ENCODE measurements at regions not wholly inside any gene's neighbourhood (a gene's known extent, or its start where the extent isn't known, plus 50 kb on each side); places are given as distances from the start of the nearest gene placed in this dataset.

GRCh38 chr3:132187746-132188145 lies 129.5 kb upstream of the ACP3 start:
- WGBS: 82% methylated on average over 2 of the region's 2 CpGs
- no peak for ATAC-seq
- no peak for DNase-seq
- no peak overlapping the region for H3K4me3 ChIP-seq (ENCODE audit: low read length)
- no peaks in the 10 kb centered on the region for H3K4me1 ChIP-seq (ENCODE audit: control insufficient read depth, insufficient read depth, low read length)
- intact Hi-C loops (cut with DNase I): loop anchor here in 1 of 4 donors (10.0 kb wide), 1 partner anchor 153 kb away; the partner anchor contains the start of gene CPNE4
- no peaks in the 10 kb centered on the region for H3K27me3 ChIP-seq (ENCODE audit: control insufficient read depth, insufficient read depth)
- no peak overlapping the region for H3K27ac ChIP-seq (ENCODE audit: low read length)
- no peaks in the 10 kb centered on the region for H3K9me3 ChIP-seq (ENCODE audit: control insufficient read depth, low read length)

DNA sequence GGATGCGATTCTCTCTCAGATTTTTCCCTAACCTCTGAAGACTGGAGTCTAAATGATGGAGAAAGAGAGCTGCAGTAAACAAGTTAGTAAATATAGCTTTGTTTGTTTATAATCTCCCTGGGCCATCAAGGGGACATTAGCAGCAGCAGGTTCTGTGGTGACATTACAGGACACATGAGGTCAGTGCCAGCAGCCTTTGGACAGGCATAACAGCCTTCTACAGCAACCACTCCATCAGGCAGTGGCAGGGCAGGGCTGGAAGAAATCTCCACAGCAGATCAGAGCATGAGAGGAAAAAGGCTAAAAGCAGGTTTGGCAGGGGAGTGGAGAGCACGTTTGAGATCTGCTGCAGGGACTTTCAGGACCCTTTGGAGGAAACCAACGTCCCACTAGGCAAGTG lies 127.6 kb upstream of the ACP3 start:
- no peaks in the 10 kb centered on the region for H3K9me3 ChIP-seq (ENCODE audit: control insufficient read depth, low read length)
- no peaks in the 10 kb centered on the region for H3K27me3 ChIP-seq (ENCODE audit: control insufficient read depth, insufficient read depth)
- no peak overlapping the region for H3K4me3 ChIP-seq (ENCODE audit: low read length)
- 36% methylated on average over 3 of the region's 3 CpGs for WGBS
- no peaks in the 10 kb centered on the region for H3K4me1 ChIP-seq (ENCODE audit: control insufficient read depth, insufficient read depth, low read length)
- DNase-seq (no peak), ATAC-seq (no peak)
- H3K27ac ChIP-seq (ENCODE audit: low read length): no peak overlapping the region
- intact Hi-C loops (cut with DNase I): loop anchor here in 1 of 4 donors (10.0 kb wide), 1 partner anchor 155 kb away; the partner anchor contains the start of gene CPNE4

- intact Hi-C loops (cut with DNase I): no loop called here
- Histone ChIP-seq H3K9me3 (ENCODE audit: control insufficient read depth, low read length) (no peaks in the 10 kb centered on the region), H3K4me1 (ENCODE audit: control insufficient read depth, insufficient read depth, low read length) (no peaks in the 10 kb centered on the region), H3K4me3 (ENCODE audit: low read length) (no peak overlapping the region), H3K27me3 (ENCODE audit: control insufficient read depth, insufficient read depth) (no peaks in the 10 kb centered on the region), H3K27ac (ENCODE audit: low read length) (no peak overlapping the region)
- no peak for DNase-seq
- ATAC-seq: no peak
- 53% methylated on average over 1 of the region's 1 CpG for WGBS
Observed at GRCh38 chr3:132196113-132196512, 121.1 kb upstream of the ACP3 start.

- no peaks in the 10 kb centered on the region for H3K4me1 ChIP-seq (ENCODE audit: control insufficient read depth, insufficient read depth, low read length)
- intact Hi-C loops (cut with DNase I): no loop called here
- no peak overlapping the region for H3K4me3 ChIP-seq (ENCODE audit: low read length)
- H3K27ac ChIP-seq (ENCODE audit: low read length): no peak overlapping the region
- DNase-seq: no peak
- no peaks in the 10 kb centered on the region for H3K9me3 ChIP-seq (ENCODE audit: control insufficient read depth, low read length)
- no peak for ATAC-seq
- H3K27me3 ChIP-seq (ENCODE audit: control insufficient read depth, insufficient read depth): no peaks in the 10 kb centered on the region
Observed at GRCh38 chr3:132198516-132198915, 118.7 kb upstream of the ACP3 start.

DNA sequence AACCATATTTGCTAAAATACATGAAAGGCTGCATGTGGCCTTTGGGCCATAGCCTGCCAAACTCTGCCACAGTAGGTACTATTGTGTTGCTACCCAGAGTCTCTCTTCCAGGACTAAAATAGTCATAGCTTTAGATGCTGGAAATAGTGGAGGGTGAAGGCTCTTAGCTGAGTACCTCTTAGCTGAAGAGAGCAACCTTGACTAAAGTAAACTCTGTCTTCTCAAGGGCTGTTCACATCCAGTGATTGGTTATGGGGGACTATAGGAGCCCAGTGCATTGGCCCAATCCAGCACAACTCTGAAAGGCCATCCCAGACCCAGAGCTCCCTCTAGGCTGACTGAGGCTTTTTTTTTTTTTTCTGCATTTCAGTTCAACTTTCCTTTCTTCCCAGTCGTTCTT lies 117.8 kb upstream of the ACP3 start:
- intact Hi-C loops (cut with DNase I): no loop called here
- WGBS: 64% methylated on average over 1 of the region's 1 CpG
- H3K4me1 ChIP-seq (ENCODE audit: control insufficient read depth, insufficient read depth, low read length): no peaks in the 10 kb centered on the region
- ATAC-seq: no peak
- no peak for DNase-seq
- H3K27ac ChIP-seq (ENCODE audit: low read length): no peak overlapping the region
- H3K9me3 ChIP-seq (ENCODE audit: control insufficient read depth, low read length): no peaks in the 10 kb centered on the region
- H3K27me3 ChIP-seq (ENCODE audit: control insufficient read depth, insufficient read depth): no peaks in the 10 kb centered on the region
- no peak overlapping the region for H3K4me3 ChIP-seq (ENCODE audit: low read length)

GRCh38 chr3:132202586-132202985 lies 114.6 kb upstream of the ACP3 start:
- Histone ChIP-seq H3K27ac (ENCODE audit: low read length) (no peak overlapping the region), H3K27me3 (ENCODE audit: control insufficient read depth, insufficient read depth) (no peaks in the 10 kb centered on the region), H3K4me1 (ENCODE audit: control insufficient read depth, insufficient read depth, low read length) (no peaks in the 10 kb centered on the region), H3K4me3 (ENCODE audit: low read length) (no peak overlapping the region), H3K9me3 (ENCODE audit: control insufficient read depth, low read length) (peaks cover 3% of the 10 kb centered on the region)
- intact Hi-C loops (cut with DNase I): no loop called here
- DNase-seq (no peak), ATAC-seq (no peak)
- 97% methylated on average over 3 of the region's 3 CpGs for WGBS

DNA sequence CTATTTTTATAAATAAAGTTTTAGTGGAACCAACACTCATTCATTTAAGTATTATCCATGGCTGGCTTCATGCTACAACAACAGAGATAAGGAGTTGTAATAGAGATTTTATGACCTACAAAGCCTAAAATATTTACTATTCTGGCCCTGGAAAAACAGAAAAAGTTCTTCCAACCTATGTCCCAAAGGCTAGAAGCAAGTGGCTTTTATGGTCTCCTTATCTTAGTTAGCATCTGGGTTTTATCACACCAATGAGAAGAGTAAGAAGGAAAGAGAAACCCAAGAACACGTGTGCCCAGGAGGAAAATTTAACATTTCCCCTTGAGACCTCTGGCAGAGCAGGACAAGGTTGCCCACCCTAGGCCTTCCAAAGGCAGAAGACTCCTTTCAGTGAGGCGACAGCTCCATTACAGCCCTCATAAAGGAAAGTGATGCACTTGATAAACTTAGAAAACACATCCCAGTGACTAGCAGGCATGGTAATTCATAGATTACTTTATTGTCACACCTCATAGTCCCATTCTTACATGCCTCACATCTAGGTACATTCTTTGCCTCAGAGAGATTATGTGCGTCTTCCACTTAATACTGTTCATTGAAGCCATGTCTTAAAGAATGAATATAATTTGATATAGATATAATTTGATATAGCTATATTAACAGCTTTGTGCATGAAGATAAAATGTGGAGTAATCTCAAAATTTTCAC lies 113.2 kb upstream of the ACP3 start:
- Histone ChIP-seq H3K27me3 (ENCODE audit: control insufficient read depth, insufficient read depth) (no peaks in the 10 kb centered on the region), H3K4me3 (ENCODE audit: low read length) (no peak overlapping the region), H3K9me3 (ENCODE audit: control insufficient read depth, low read length) (peaks cover 3% of the 10 kb centered on the region), H3K4me1 (ENCODE audit: control insufficient read depth, insufficient read depth, low read length) (no peaks in the 10 kb centered on the region), H3K27ac (ENCODE audit: low read length) (no peak overlapping the region)
- WGBS: 82% methylated on average over 3 of the region's 3 CpGs
- intact Hi-C loops (cut with DNase I): no loop called here
- DNase-seq (no peak), ATAC-seq (no peak)

GRCh38 chr3:132205609-132206008 lies 111.6 kb upstream of the ACP3 start:
- Histone ChIP-seq H3K27ac (ENCODE audit: low read length) (no peak overlapping the region), H3K9me3 (ENCODE audit: control insufficient read depth, low read length) (peaks cover 3% of the 10 kb centered on the region), H3K4me3 (ENCODE audit: low read length) (no peak overlapping the region), H3K27me3 (ENCODE audit: control insufficient read depth, insufficient read depth) (no peaks in the 10 kb centered on the region), H3K4me1 (ENCODE audit: control insufficient read depth, insufficient read depth, low read length) (no peaks in the 10 kb centered on the region)
- no peak for ATAC-seq
- no peak for DNase-seq
- intact Hi-C loops (cut with DNase I): no loop called here

- Histone ChIP-seq H3K4me3 (ENCODE audit: low read length) (no peak overlapping the region), H3K4me1 (ENCODE audit: control insufficient read depth, insufficient read depth, low read length) (no peaks in the 10 kb centered on the region), H3K9me3 (ENCODE audit: control insufficient read depth, low read length) (peaks cover 2% of the 10 kb centered on the region), H3K27ac (ENCODE audit: low read length) (no peak overlapping the region), H3K27me3 (ENCODE audit: control insufficient read depth, insufficient read depth) (no peaks in the 10 kb centered on the region)
- ATAC-seq (no peak), DNase-seq (no peak)
- intact Hi-C loops (cut with DNase I): no loop called here
Observed at GRCh38 chr3:132209855-132210254, 107.4 kb upstream of the ACP3 start.

DNA sequence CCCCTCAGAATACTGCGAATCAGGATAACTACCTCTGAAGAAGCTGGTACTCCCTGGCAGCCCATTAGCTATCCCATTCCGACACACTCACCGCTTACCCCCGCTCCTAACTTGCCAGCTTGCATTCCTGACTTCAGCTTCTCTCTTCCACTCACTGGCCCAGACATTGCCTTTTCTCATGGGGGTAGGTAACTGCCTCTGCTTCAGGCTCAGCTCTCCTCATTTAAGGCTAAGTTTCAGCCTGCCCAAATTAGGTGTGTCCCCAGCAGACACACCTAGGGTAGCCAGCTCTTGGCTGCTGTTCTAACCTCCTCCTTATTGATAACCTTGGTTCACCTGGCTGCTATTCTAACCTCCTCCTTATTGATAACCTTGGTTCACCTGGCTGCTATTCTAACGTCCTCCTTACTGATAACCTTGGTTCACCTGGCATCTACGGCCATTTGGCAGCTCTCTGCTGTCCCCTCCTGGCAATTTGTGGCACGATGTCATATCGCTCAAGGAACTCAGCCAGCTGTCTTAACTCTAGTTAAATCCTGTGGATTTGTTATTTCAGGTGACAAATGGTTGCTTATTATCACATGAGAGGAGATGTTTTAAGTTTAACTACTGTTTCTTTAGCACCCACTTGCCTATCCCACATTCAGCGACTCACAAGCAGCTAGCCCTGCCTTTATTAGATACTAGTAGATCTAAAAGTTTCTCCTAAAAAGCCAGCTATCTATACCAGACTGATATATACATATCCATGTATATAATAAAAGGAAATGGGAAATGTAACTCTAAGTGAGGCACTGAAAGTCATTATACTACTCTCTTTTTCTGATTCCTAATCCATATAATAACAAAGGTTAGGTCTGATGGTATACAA lies 106.5 kb upstream of the ACP3 start:
- no peak for DNase-seq
- no peak overlapping the region for H3K27ac ChIP-seq (ENCODE audit: low read length)
- H3K4me3 ChIP-seq (ENCODE audit: low read length): no peak overlapping the region
- intact Hi-C loops (cut with DNase I): no loop called here
- H3K4me1 ChIP-seq (ENCODE audit: control insufficient read depth, insufficient read depth, low read length): no peaks in the 10 kb centered on the region
- no peaks in the 10 kb centered on the region for H3K27me3 ChIP-seq (ENCODE audit: control insufficient read depth, insufficient read depth)
- no peak for ATAC-seq
- H3K9me3 ChIP-seq (ENCODE audit: control insufficient read depth, low read length): no peaks in the 10 kb centered on the region
- 44% methylated on average over 9 of the region's 9 CpGs for WGBS

DNA sequence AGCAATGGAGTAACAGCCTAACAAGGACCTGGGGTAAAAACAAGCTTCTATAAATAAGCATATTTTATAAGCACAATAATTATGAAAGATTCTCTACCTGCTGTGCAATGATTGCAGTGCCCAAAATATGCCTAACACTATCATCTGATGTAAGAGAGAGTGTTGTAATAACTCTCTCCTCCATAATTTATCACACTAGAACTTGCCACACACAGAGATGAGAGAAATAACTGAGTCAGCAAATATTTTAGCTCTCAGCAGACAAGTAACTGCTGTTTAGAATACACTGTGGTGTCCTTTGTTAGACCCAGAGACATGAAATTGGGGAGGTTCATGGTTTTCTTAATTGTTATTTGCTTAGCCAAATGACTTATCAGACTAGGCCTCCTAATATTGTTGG lies 105.3 kb upstream of the ACP3 start:
- no peak for ATAC-seq
- Histone ChIP-seq H3K27ac (ENCODE audit: low read length) (no peak overlapping the region), H3K4me1 (ENCODE audit: control insufficient read depth, insufficient read depth, low read length) (no peaks in the 10 kb centered on the region)

More for the DNA sequence above, 105.3 kb upstream of the ACP3 start:
- Histone ChIP-seq H3K9me3 (ENCODE audit: control insufficient read depth, low read length) (no peaks in the 10 kb centered on the region), H3K27me3 (ENCODE audit: control insufficient read depth, insufficient read depth) (no peaks in the 10 kb centered on the region), H3K4me3 (ENCODE audit: low read length) (no peak overlapping the region)
- intact Hi-C loops (cut with DNase I): no loop called here
- no peak for DNase-seq

Measured in right cardiac atrium (tissue), 5 donors.